T follicular helper cell (primary cell): ENCODE measurements at regions not wholly inside any gene's neighbourhood (a gene's known extent, or its start where the extent isn't known, plus 50 kb on each side); places are given as distances from the start of the nearest gene placed in this dataset.

Experiments
- DNase-seq: peaks from one replicate; pipeline ENCODE4 v3.0.0-alpha.2; 2020; ENCODE audit warnings: low read depth

DNA sequence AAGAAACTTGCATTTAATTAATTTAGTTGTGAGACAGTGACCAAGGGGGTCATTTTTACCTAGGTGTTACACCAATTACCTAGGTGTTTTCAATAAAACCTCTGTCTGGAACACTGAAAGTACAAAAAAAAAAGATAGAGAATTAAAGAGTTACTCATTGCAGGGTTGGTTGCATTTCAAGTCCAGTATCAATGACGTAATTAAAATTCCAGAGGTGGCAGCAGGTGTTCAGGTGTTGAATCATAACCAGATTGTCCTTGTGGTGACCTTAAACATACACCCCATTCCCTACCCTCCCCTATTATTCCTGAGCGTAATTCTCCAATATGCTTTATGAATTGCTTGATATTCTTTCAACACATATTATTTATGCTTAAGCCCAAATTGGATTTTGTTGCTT is 352.0 kb upstream of the SLC8A1 start:
- DNase-seq = no peak

GRCh38 chr2:40809156-40809555 is 357.3 kb upstream of the SLC8A1 start:
- DNase-seq = no peak

- no peak for DNase-seq
Observed at GRCh38 chr2:40814616-40815015, 362.7 kb upstream of the SLC8A1 start.

DNA sequence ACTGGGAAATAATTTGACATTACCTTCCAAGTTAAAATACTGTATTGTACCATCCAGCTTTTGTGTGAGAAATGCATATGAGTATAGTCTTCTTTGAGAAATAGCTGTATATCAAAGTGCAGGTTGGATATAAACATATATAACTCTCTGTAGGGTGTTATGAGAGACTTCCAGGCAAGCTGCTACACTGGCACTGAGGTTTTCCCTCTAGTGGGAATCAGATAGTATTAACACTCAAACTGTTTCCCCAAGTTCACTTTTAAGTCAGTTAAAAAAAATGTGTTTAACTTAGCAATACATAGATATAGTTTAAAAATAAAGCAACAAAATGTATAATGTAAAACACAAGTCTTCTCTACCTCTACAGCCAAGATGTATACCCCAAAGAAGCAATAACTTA is 368.4 kb upstream of the SLC8A1 start:
- DNase-seq = no peak

GRCh38 chr2:40823478-40823877 is 371.6 kb upstream of the SLC8A1 start:
- no peak for DNase-seq

- no peak for DNase-seq
Observed at GRCh38 chr2:40824278-40824677, 372.4 kb upstream of the SLC8A1 start.

GRCh38 chr2:40827392-40827791 is 375.5 kb upstream of the SLC8A1 start:
- DNase-seq = no peak

DNA sequence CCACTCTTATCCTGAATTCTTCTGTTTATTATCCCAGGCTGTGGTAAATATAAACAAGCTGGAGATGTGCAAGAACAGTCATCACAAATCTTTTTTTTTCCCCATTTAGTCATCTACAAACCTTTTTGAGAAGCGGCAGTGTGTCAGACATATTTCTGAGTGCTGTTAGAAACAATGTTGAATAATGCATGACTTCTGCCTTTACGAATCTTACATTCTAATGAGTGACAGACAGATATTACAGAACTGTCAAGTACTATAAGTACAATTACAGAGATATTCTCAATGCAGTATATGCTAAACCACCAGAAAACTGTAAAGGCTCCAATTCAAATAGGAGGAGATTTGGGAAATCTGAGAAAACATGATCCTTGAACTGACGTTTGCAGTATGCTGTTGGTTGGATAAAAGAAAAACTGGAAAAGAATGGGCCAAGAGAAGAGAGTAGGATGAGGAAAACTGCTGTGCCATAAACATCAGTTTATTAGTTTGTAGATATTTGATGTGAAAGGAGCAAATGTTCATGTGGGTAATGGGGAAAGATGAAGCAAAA is 379.5 kb upstream of the SLC8A1 start:
- no peak for DNase-seq

- DNase-seq = no peak
Observed at GRCh38 chr2:40841856-40842255, 390.0 kb upstream of the SLC8A1 start.

DNA sequence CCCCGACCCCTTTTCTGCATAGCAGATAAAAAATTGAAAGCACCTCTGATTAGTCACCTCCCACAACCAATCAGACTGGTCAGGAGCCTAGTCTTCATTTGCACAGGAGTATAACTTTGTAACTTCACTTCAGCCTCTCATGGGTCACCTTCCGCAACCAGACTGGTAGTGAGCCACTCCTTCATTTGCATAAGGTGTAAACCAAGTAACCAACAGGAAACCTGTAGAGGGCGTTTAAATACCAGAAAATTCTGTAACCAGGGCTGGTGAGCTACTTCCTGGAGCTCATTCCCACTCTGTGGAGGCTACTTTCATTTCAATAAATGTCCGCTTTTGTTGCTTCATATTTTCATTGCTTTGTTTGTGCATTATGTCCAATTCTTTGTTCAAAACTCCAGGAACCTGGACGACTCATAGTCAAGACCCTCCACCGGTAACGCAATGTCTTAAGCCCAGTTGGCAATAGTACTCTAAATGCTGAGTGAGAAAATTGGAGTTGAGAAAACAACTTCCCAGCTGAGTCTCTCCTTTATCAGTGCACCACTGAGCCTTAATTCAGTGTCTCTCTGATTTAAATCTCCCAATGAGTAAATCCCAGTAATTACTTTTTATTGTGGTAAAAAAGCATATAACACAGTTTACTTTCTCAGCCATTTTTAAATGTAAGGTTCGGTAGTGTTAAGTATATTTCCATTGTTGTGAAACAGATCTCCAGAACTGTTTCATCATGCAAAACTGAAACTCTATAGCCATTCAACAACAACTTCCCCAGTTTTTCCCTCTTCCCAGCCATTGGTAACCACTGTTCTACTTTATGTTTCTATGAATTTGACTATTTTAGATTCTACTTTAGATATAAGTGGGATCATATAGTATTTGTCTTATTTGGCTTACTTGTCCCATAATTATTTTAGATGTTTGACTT is 392.7 kb upstream of the SLC8A1 start:
- DNase-seq = no peak

DNA sequence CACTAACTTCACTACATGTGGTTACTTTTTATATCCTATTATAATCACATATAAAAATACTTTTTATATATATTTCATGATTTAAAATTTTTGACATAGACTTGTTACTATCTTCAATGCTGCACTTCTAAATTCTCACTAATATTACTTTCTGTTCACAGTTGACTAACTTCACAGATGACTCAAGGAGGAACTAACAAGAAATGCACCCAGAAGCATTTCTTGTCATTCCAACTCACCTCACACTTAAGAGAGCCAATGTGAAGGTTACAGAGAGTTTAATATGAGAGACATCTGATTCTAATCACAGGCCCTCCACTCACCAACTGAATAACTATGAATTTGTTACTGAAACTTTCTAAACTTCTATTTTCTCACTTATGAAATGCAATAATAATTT is 399.8 kb upstream of the SLC8A1 start:
- no peak for DNase-seq

DNA sequence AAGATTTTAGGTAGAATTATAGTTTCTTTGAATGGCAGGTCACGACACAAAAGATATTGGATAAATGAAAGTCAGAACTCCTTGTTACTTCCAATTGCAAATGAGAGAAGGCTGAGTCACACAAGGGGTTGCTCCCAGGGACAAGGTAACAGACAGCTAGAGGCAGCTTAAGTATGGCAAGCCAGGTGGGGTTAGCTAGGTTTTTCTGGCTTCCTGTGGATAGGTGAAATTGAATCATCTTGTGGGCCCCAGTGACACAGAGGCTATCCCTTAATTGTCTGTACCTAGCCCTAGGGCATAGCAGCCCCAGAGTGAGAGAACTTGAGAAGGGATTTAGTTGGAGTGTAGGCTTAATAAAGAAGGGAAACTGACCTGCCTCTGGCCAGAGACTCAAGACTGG is 407.7 kb upstream of the SLC8A1 start:
- DNase-seq = no peak

GRCh38 chr2:40867829-40868228 is 415.9 kb upstream of the SLC8A1 start:
- no peak for DNase-seq

- DNase-seq = no peak
Observed at GRCh38 chr2:40872580-40872979, 420.7 kb upstream of the SLC8A1 start.

- no peak for DNase-seq
Observed at GRCh38 chr2:40874380-40874779, 422.5 kb upstream of the SLC8A1 start.

DNA sequence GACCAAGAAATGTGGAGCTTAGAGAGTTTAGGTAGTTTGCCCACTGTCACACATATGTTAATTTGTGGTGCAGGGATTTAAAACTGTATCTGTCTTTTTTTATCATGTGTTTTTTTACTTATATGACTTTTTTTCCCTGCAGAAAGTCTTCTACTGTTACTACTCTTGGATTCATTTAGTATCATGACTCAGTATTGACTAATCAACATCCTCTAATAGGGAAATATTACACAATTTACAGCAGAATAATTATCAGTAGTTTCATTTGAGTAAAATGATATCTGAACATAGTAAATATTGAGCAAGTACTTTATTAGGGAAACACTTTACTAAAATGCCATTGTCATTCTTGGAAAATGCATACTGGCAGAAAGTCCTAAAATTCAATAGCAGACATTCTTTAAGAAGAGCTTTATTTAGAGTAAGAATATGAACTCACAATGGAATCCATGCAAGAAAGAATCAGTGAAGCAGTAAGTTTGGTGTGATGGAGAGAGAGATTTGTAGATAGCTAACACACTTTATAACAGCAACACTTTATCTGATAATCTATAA is 425.9 kb upstream of the SLC8A1 start:
- no peak for DNase-seq

DNA sequence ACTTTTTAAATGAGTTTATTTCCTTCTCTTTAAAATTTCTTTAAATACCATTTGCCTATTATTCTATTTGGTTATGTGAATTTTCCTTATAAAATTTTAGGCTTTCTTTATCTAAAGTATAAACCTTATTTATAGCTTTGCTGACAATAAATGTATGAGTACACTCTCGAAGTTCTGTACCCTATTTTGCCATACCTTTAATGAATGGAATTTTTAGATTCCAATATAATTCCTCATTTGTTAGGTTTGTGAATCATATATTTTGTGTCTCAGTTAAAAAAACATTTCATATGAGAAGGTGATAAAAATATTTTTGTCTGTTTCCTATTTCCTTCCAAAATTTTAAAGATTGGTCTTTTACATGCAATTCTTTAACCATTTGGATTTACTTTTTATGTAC is 427.4 kb upstream of the SLC8A1 start:
- DNase-seq = no peak

DNA sequence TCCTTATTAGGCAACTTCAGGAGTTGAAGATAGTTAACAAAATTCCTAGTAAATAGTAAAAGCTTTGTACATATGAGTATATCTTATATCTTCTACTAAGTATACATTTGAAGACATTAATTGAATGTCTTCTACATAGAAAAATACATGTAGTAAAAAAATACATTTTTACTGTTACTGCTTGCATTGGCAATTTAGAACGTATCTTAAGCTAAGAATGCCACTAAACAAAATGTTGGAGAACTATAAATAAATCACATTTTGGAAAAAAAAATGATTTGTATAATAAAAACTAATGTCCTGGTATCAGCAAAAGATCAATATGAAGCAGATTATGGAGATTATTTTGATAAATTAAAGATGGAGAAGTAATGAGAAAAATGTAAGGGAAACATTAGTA is 434.2 kb upstream of the SLC8A1 start:
- DNase-seq = no peak

DNA sequence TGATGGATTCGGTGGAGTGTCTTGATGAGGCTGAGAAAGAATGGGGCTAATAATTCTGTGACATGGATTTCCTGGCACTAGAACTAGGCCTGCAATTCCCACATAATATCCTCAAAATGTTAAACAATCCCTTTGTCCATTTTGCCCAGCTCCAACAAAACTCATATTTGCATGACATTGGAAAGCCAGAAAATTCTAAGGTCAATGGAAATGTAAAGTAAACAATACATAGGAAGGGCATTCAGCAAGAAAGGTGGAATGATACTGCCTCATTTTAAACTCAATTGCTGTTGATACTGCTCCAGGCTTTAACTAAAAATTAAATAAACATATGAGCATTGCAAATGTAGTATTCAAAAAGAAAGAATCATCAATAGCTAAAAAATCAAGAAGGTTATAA is 434.8 kb upstream of the SLC8A1 start:
- no peak for DNase-seq

DNA sequence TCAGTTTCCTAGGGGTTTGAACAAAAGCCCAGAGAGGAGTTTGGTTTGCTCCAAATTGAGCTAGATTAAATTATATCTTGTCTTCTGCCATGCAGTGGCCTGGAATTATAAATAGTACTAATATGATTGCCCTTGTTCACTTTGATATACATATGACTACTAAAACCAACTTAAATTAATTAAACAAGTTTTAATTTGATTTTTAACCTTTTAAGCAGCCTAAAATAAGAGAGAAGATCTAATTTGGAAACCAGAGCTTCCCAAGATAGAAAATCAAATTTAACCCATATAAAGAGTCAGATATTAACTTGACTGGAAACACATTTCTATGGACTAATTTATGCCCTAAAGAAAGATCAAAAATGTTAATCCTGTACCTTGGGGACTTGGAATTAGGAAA is 444.5 kb upstream of the SLC8A1 start:
- no peak for DNase-seq

DNA sequence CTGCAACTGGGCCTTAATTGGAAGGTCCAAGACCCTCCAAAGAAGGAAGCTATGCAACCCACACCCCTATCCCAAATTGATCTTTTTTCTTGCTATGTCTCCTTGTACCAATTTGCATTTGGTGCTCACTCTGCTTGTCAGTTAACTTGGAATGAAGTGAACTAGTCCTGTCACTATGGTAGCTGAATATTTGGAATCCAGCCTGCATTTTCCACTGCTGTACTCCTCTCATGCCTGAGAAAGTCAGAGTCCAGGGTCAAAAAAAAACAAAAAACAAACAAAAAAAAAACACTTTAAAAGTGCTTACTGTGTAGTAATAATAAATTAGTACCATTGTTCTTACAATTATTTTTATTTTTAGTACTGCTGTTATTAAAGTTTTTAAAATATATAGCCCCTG is 462.8 kb upstream of the SLC8A1 start:
- DNase-seq = no peak

- DNase-seq = no peak
Observed at GRCh38 chr2:40915651-40916050, 463.8 kb upstream of the SLC8A1 start.

GRCh38 chr2:40935349-40935748 is 483.5 kb upstream of the SLC8A1 start:
- DNase-seq = no peak
